ENCODE measurements at regions not wholly inside any gene's neighbourhood (a gene's known extent, or its start where the extent isn't known, plus 50 kb on each side); places are given as distances from the start of the nearest gene placed in this dataset.
"Not testable (repeated sequence)": the region's sequence is repeated elsewhere in the genome, so short reads cannot be mapped to it uniquely, and the experiment has no call there.

- FAIRE-seq (no peak), DNase-seq (ENCODE audit: extremely low spot score, insufficient read length, low read depth) (no peak)
Observed at GRCh38 chr20:47960277-47960676, 175.0 kb upstream of the SULF2 start.

- DNase-seq (ENCODE audit: extremely low spot score, insufficient read length, low read depth): not testable (repeated sequence)
Observed at GRCh38 chr20:47957989-47958801, 172.9 kb upstream of the SULF2 start.

GRCh38 chr20:47957135-47957534 lies 171.9 kb upstream of the SULF2 start:
- FAIRE-seq (no peak), DNase-seq (ENCODE audit: extremely low spot score, insufficient read length, low read depth) (no peak)

More at GRCh38 chr20:47957989-47958801, 172.9 kb upstream of the SULF2 start:
- FAIRE-seq: not testable (repeated sequence)

- no peak for FAIRE-seq
- no peak for DNase-seq (ENCODE audit: extremely low spot score, insufficient read length, low read depth)
Observed at GRCh38 chr20:47956268-47956995, 171.2 kb upstream of the SULF2 start.

GRCh38 chr20:47953471-47953870 lies 168.2 kb upstream of the SULF2 start:
- FAIRE-seq (no peak), DNase-seq (ENCODE audit: extremely low spot score, insufficient read length, low read depth) (no peak)

- no peak for DNase-seq (ENCODE audit: extremely low spot score, insufficient read length, low read depth)
- FAIRE-seq: no peak
Observed at GRCh38 chr20:47952023-47952564, 166.8 kb upstream of the SULF2 start.

- no peak for FAIRE-seq
- DNase-seq (ENCODE audit: extremely low spot score, insufficient read length, low read depth): no peak
Observed at GRCh38 chr20:47951521-47951971, 166.3 kb upstream of the SULF2 start.

- FAIRE-seq: no peak
Observed at GRCh38 chr20:47950913-47951283, 165.6 kb upstream of the SULF2 start.

GRCh38 chr20:47950124-47950912 lies 165.0 kb upstream of the SULF2 start:
- FAIRE-seq: no peak

More at GRCh38 chr20:47950913-47951283, 165.6 kb upstream of the SULF2 start:
- DNase-seq (ENCODE audit: extremely low spot score, insufficient read length, low read depth): no peak

GRCh38 chr20:47949230-47949629 lies 163.9 kb upstream of the SULF2 start:
- DNase-seq (ENCODE audit: extremely low spot score, insufficient read length, low read depth): no peak
- FAIRE-seq: no peak

More at GRCh38 chr20:47950124-47950912, 165.0 kb upstream of the SULF2 start:
- no peak for DNase-seq (ENCODE audit: extremely low spot score, insufficient read length, low read depth)

GRCh38 chr20:47944682-47945081 lies 159.4 kb upstream of the SULF2 start:
- FAIRE-seq (no peak), DNase-seq (ENCODE audit: extremely low spot score, insufficient read length, low read depth) (no peak)

- no peak for FAIRE-seq
- no peak for DNase-seq (ENCODE audit: extremely low spot score, insufficient read length, low read depth)
Observed at GRCh38 chr20:47941869-47942268, 156.6 kb upstream of the SULF2 start.

- no peak for FAIRE-seq
- no peak for DNase-seq (ENCODE audit: extremely low spot score, insufficient read length, low read depth)
Observed at GRCh38 chr20:47940101-47940813, 155.0 kb upstream of the SULF2 start.

- no peak for DNase-seq (ENCODE audit: extremely low spot score, insufficient read length, low read depth)
- no peak for FAIRE-seq
Observed at GRCh38 chr20:47936612-47937011, 151.3 kb upstream of the SULF2 start.

GRCh38 chr20:47934761-47935160 lies 149.5 kb upstream of the SULF2 start:
- FAIRE-seq: no peak
- DNase-seq (ENCODE audit: extremely low spot score, insufficient read length, low read depth): no peak

GRCh38 chr20:47931443-47931842 lies 146.2 kb upstream of the SULF2 start:
- DNase-seq (ENCODE audit: extremely low spot score, insufficient read length, low read depth) (no peak), FAIRE-seq (no peak)

- FAIRE-seq: no peak
- no peak for DNase-seq (ENCODE audit: extremely low spot score, insufficient read length, low read depth)
Observed at GRCh38 chr20:47931002-47931401, 145.7 kb upstream of the SULF2 start.

GRCh38 chr20:47929368-47930115 lies 144.3 kb upstream of the SULF2 start:
- DNase-seq (ENCODE audit: extremely low spot score, insufficient read length, low read depth) (no peak), FAIRE-seq (no peak)

- FAIRE-seq (no peak), DNase-seq (ENCODE audit: extremely low spot score, insufficient read length, low read depth) (no peak)
Observed at GRCh38 chr20:47927944-47928343, 142.7 kb upstream of the SULF2 start.

Measured in GM18507 (cell line).